Panc1 (cell line): ENCODE measurements at regions not wholly inside any gene's neighbourhood (a gene's known extent, or its start where the extent isn't known, plus 50 kb on each side); places are given as distances from the start of the nearest gene placed in this dataset.

ENCODE experiments used
- ATAC-seq: fragments of 200-7000 bp; cut with Tn5 transposase; 2 replicates; pipeline ENCODE4 v1.9.1; 2020; ENCODE audit warnings: mild to moderate bottlenecking, moderate library complexity
- BruUV-seq: library from RNA; stranded (reverse); fragments of 400-500 nt; replicated peaks from 2 replicates; lab custom pipeline; 2021; lab: Mats Ljungman, UMichigan
- CTCF ChIA-PET: fragments of 300-600 bp; sonication (Branson Sonifier 250); formaldehyde crosslinking; loops from one replicate; lab custom pipeline; 2022; ENCODE audit warnings: antibody characterized with exemption; lab: Charles Lee
- POLR2A ChIA-PET: fragments of 300-600 bp; sonication (Branson Sonifier 250); formaldehyde crosslinking; loops from one replicate; lab custom pipeline; 2022; ENCODE audit warnings: antibody characterized with exemption; lab: Charles Lee
- DNase-seq: peaks from one replicate; pipeline ENCODE4 v3.0.0-alpha.2; 2010; ENCODE audit warnings: low read depth, low spot score
- H3K27ac ChIP-seq: 2 replicates; pipeline ENCODE4 v1.5.1; 2011; ENCODE audit warnings: mild to moderate bottlenecking, low read length, inconsistent platforms
- H3K27me3 ChIP-seq: fragments of 200-500 bp; sonication (Bioruptor generic); 2 replicates; pipeline ENCODE4 v1.6.0; 2014; ENCODE audit warnings: low read length, inconsistent platforms; ENCODE audit not compliant: control insufficient read depth, insufficient read depth
- H3K36me3 ChIP-seq: fragments of 200-500 bp; sonication (Bioruptor generic); 2 replicates; pipeline ENCODE4 v1.5.1; 2014; ENCODE audit warnings: inconsistent platforms, mild to moderate bottlenecking, low read length, moderate library complexity; ENCODE audit not compliant: control insufficient read depth, insufficient read depth
- H3K4me1 ChIP-seq: 2 replicates; pipeline ENCODE4 v1.5.1; 2011; ENCODE audit warnings: inconsistent platforms, mild to moderate bottlenecking, low read length, moderate library complexity; ENCODE audit not compliant: control insufficient read depth, insufficient read depth
- H3K4me3 ChIP-seq, 2 experiments: 2 replicates each; pipeline ENCODE4 v1.5.1; 2011 to 2012; ENCODE audit warnings: low read depth in 2 of 2, low read length in 2 of 2, mild to moderate bottlenecking in 2 of 2, inconsistent platforms in 1 of 2, moderate library complexity in 1 of 2
- H3K9me3 ChIP-seq: fragments of 200-500 bp; sonication (Bioruptor generic); 2 replicates; pipeline ENCODE4 v1.5.1; 2014; ENCODE audit warnings: low read depth, mild to moderate bottlenecking, inconsistent platforms, low read length, moderate library complexity; ENCODE audit not compliant: control insufficient read depth, insufficient read depth
- POLR2AphosphoS5 ChIP-seq: IDR thresholded peaks from 2 replicates; pipeline ENCODE4 v1.6.1; 2012; ENCODE audit warnings: mild to moderate bottlenecking, low read depth, low read length, moderate library complexity
- SIN3A ChIP-seq: IDR thresholded peaks from 2 replicates; pipeline ENCODE4 v1.6.1; 2012; ENCODE audit warnings: low read depth, mild to moderate bottlenecking, low read length, moderate library complexity, borderline replicate concordance; ENCODE audit not compliant: insufficient read depth
- TCF7L2 ChIP-seq: IDR thresholded peaks from 2 replicates; pipeline ENCODE4 v1.6.1; 2011; ENCODE audit warnings: mild to moderate bottlenecking, low read depth, low read length, inconsistent platforms
- in situ Hi-C: cut with HindIII; loops from 2 replicates; pipeline ENCODE4 v1.10.0; 2016; ENCODE audit warnings: low sequenced_read_pairs, low pct_unique_long_range_greater_than_20kb
- intact Hi-C: fragments of 100-400 bp; cut with micrococcal nuclease; formaldehyde crosslinking; loops from one replicate; pipeline ENCODE4 v1.10.0; 2022; ENCODE audit not compliant: unreplicated experiment
- TF ChIP-seq, protein P1 (sequence below), 2 experiments: IDR thresholded peaks; 2 replicates each; pipeline ENCODE4 v1.6.1; 2011 to 2012; ENCODE audit warnings: low read depth in 2 of 2, control low read depth in 1 of 2, low read length in 1 of 2, mild to moderate bottlenecking in 1 of 2, moderate library complexity in 1 of 2; ENCODE audit not compliant: insufficient read depth in 1 of 2
- TF ChIP-seq, protein P2 (sequence below): fragments of 450-650 bp; IDR thresholded peaks from 2 replicates; pipeline ENCODE4 v1.5.1; 2017; ENCODE audit warnings: mild to moderate bottlenecking

DNA sequence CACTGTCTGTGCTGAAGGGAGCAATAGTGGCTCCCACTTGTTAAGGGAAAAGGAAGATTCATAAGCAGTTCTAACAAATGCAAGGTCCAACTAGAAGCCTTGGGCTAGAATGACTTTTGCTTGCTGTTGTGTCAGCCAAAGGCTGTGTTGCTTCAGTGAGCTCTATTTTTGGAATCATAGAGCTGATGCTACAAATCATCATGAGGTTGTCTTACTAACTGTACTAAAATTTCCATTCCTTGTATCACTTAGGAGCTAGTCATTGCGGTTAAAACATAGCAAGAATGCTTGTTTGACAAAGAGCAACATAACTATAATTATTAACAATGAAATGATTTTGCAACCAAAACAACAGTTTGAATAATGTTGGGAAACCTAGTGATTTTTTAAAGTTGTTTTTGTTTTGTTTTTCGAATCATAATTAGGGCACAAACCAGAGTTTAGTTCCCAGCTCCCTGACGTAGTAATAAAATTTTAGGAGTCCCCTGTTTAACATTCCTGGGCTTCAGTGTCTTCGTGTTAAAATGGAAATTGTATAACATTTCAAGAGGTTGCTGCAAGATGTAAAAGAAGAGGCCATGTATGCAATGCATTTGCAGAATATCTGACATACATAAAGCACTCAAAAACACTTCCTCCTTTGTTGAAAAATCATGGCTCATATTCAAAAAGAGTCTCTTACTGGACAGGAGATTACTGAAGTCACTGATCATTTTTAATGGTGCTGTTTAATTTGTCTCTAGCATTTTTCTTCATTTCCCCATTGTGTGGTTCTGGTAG, 183.4 kb downstream of the MACC1 start:
- intact Hi-C loops: no loop called here
- ATAC-seq (no peak), DNase-seq (peak; percentile 5)
- in situ Hi-C loops: no loop called here
- H3K4me1 ChIP-seq: no peaks in the 10 kb centered on the region
- TF ChIP-seq, protein P1, sequence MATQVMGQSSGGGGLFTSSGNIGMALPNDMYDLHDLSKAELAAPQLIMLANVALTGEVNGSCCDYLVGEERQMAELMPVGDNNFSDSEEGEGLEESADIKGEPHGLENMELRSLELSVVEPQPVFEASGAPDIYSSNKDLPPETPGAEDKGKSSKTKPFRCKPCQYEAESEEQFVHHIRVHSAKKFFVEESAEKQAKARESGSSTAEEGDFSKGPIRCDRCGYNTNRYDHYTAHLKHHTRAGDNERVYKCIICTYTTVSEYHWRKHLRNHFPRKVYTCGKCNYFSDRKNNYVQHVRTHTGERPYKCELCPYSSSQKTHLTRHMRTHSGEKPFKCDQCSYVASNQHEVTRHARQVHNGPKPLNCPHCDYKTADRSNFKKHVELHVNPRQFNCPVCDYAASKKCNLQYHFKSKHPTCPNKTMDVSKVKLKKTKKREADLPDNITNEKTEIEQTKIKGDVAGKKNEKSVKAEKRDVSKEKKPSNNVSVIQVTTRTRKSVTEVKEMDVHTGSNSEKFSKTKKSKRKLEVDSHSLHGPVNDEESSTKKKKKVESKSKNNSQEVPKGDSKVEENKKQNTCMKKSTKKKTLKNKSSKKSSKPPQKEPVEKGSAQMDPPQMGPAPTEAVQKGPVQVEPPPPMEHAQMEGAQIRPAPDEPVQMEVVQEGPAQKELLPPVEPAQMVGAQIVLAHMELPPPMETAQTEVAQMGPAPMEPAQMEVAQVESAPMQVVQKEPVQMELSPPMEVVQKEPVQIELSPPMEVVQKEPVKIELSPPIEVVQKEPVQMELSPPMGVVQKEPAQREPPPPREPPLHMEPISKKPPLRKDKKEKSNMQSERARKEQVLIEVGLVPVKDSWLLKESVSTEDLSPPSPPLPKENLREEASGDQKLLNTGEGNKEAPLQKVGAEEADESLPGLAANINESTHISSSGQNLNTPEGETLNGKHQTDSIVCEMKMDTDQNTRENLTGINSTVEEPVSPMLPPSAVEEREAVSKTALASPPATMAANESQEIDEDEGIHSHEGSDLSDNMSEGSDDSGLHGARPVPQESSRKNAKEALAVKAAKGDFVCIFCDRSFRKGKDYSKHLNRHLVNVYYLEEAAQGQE (IDR thresholded peaks at IDR 0.05; ENCODE audit: insufficient read depth in 1 of 2, low read depth in 2 of 2, low read length in 1 of 2): no peak
- TF ChIP-seq TCF7L2: no peak
- TF ChIP-seq, protein P2, sequence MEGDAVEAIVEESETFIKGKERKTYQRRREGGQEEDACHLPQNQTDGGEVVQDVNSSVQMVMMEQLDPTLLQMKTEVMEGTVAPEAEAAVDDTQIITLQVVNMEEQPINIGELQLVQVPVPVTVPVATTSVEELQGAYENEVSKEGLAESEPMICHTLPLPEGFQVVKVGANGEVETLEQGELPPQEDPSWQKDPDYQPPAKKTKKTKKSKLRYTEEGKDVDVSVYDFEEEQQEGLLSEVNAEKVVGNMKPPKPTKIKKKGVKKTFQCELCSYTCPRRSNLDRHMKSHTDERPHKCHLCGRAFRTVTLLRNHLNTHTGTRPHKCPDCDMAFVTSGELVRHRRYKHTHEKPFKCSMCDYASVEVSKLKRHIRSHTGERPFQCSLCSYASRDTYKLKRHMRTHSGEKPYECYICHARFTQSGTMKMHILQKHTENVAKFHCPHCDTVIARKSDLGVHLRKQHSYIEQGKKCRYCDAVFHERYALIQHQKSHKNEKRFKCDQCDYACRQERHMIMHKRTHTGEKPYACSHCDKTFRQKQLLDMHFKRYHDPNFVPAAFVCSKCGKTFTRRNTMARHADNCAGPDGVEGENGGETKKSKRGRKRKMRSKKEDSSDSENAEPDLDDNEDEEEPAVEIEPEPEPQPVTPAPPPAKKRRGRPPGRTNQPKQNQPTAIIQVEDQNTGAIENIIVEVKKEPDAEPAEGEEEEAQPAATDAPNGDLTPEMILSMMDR: no peak
- TF ChIP-seq POLR2AphosphoS5: no peak
- TF ChIP-seq SIN3A: no peak
- no peak overlapping the region for H3K27ac ChIP-seq
- H3K27me3 ChIP-seq: no peaks in the 10 kb centered on the region
- no peaks in the 10 kb centered on the region for H3K9me3 ChIP-seq
- CTCF ChIA-PET: no interaction called here
- H3K36me3 ChIP-seq: no peaks in the 10 kb centered on the region
- H3K4me3 ChIP-seq: no peak overlapping the region
- BruUV-seq: no TSS peak
- POLR2A ChIA-PET: no interaction called here

DNA sequence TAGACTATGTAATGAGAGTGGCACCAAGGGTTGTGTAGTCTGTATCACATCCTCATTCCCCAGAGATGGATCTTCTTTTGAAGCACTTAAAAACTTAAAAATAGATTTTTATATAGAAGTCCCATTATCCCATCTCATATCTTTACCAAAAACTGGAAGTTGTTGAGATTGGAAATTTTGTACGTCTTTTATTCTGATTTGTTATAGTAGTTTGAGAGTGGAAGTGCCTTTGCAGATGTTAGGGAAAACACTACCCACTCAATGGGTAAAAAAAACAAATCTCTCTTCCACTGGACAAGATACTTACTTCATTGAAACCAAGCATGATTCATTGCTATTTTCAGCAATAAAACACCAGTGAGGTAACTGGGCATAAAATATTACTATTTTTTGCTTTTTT, 184.4 kb downstream of the MACC1 start:
- TF ChIP-seq, protein P1 (IDR thresholded peaks at IDR 0.05; ENCODE audit: insufficient read depth in 1 of 2, low read depth in 2 of 2, low read length in 1 of 2): no peak
- no peak for TF ChIP-seq POLR2AphosphoS5
- TF ChIP-seq, protein P2: no peak
- TF ChIP-seq TCF7L2: no peak
- TF ChIP-seq SIN3A: no peak
- H3K9me3 ChIP-seq: no peaks in the 10 kb centered on the region
- BruUV-seq: no TSS peak
- ChIA-PET CTCF (no interaction called here), POLR2A (no interaction called here)
- DNase-seq (no peak), ATAC-seq (no peak)
- no peaks in the 10 kb centered on the region for H3K36me3 ChIP-seq
- H3K27ac ChIP-seq: no peak overlapping the region
- H3K4me1 ChIP-seq: no peaks in the 10 kb centered on the region
- intact Hi-C loops (no loop called here), in situ Hi-C loops (no loop called here)
- no peak overlapping the region for H3K4me3 ChIP-seq
- H3K27me3 ChIP-seq: no peaks in the 10 kb centered on the region
